Hematopoietic multipotent progenitor cell treated with erythropoietin and hydrocortisone succinate and interleukin-3 and kit ligand, for 17 days (in vitro differentiated cells): ENCODE measurements at regions not wholly inside any gene's neighbourhood (a gene's known extent, or its start where the extent isn't known, plus 50 kb on each side); places are given as distances from the start of the nearest gene placed in this dataset.

Experiments
- DNase-seq: peaks from one replicate; pipeline ENCODE4 v3.0.0-alpha.2; 2015; ENCODE audit warnings: low spot score

DNA sequence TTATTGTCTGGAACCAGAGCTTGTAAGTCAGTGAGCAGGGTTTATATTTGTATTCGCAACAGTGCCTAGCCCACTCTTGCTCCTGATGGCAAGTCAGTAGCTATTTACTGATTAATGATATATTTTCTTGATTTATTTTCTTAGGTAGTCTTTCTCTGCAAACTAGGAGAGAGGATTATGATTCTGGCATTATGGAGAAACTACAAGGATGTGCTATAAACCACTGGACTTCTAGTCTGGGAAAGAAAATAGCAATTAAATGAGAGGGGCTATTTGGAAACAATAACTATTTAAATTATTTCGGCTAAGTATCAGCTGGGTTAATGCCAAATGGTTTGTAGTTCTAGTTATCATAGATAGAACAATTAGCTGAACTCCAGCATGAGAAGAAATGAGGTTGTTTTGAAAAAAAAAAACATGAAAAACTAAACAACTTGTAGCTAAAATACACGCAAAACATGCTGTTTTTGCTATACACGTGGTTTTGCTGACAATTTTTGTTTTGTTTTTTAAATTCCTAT lies 304.9 kb upstream of the TCF21 start:
- no peak for DNase-seq

DNA sequence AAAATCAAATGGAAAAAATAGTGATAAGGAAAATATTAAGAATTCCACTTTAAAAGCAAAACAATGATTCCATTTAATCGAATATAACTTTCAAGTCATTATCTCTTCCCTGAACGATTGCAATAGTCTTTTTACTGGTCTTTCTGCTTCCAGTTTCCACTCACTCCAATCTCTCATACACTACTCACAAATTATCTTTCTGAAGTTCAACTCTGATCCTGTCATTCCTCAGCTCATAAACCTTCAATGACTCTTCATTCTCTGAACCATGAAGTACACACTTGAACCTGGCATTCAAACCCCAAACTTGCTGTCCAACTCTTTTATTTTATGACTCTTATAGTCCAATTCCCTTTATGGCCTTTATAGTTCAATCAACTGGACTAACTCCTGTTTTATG lies 304.1 kb upstream of the TCF21 start:
- no peak for DNase-seq

DNA sequence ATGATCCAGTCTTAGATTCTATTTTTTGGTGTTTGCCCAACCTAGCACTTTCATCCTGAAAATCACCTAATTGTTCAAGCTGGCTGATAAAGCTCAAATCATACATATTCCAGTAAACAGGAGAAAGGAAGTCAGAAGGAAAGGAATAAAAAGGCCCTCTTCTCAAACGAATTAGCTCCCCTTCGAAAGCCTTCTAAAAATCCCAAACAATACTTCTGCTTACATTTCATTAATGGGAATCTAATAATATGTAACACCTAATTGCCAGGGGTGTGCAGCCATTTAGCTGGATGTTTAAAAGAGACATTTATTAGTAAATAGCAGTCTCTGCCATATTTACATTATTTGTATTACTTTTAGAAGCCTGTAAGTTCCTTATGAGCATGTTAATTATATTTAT lies 302.9 kb upstream of the TCF21 start:
- DNase-seq: no peak

- no peak for DNase-seq
These were observed 301.3 kb upstream of the TCF21 start for GRCh38 chr6:133587546-133588160.

- no peak for DNase-seq
These were observed 298.7 kb upstream of the TCF21 start for GRCh38 chr6:133590196-133590595.

- DNase-seq: no peak
These were observed 298.1 kb upstream of the TCF21 start for GRCh38 chr6:133590814-133591213.

DNA sequence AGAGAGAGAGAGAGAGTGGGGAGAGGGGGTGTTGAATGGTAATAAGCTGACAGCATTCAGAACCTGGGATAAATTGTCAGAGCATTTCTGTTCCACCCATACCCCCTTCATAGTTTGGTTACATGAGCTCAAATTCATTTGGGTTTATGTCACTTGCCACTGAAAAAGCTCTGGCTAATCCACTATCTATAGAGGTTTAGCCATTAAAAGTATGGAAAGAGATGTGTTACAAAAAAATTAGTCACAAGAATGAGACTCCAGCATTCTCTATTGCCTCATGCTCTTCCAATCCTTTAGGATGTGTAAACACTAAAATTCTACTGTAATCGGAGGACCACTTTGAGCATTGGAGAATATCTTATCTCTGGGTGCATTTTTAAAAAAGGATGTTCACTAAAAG lies 297.6 kb upstream of the TCF21 start:
- DNase-seq: no peak

- DNase-seq: no peak
These were observed 294.2 kb upstream of the TCF21 start for GRCh38 chr6:133594652-133595110.

DNA sequence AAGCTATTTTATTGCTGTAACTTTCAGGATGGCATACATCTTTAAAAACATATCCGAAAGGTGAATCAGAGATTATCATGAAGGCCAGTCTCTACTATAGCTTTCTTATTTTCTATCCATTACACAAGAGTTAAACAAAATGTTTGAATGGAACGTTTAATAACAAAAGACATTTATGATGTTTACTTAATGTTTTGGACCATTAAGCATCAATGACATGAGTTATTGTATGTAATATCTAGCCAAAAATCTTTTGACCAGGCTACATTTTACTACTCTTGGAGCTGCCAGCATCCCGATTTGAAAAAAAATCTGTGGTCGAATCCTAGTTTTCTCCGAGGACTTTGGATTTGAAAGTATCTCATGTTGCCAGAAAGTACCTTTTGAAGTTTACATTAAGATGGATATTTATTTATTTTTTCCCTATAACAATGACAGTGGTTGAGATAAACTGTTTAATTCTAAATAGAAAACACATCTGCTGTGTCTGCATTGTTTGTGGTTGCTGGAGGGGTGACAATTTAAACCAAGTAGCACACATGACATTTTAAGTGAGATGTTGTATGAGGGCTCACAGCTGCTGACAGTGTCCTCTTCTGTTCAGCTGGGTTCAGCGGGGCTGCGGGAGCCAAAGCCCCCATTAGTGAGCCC lies 293.7 kb upstream of the TCF21 start:
- DNase-seq: no peak

- DNase-seq: no peak
These were observed 282.1 kb upstream of the TCF21 start for GRCh38 chr6:133606852-133607251.

DNA sequence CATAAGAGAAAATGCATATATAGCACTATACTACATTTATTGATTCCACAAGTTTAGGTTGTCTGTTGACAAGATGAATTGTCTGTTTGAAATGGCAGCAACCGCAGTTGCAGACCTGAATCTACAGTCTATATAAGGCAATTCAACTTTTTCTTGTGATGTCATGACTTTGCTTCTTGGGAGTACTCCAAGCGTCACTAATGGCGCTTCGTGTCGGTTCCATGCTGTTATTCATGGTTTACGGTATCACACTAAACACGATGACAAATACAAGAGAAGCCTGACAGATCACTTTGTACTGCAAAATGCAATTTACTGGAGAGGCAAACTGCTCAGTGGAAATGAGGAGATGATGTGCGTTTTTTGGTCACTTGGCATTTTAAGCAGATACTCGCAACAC lies 280.3 kb upstream of the TCF21 start:
- no peak for DNase-seq

- DNase-seq: no peak
These were observed 279.3 kb upstream of the TCF21 start for GRCh38 chr6:133609415-133610226.

- DNase-seq: no peak
These were observed 278.6 kb upstream of the TCF21 start for GRCh38 chr6:133610227-133610840.

DNA sequence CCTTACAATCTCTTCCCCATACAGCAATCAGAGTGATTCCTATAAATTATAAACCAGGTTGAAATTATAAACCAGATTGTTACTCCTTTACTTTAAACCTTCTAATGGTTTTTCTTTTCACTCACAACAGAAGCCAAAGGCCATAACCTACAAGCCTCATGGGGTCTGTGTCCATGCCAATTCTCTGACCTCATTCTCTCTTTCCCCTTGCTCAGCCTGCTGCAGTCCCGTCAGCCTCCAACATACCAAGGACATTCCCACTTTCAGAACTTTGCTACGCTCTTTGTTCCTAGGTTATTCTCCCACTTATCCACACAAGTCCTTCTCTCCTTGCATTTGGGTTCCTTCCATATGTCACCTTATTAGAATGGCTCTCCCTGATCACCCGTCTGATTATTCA lies 277.9 kb upstream of the TCF21 start:
- no peak for DNase-seq

- DNase-seq: no peak
These were observed 276.5 kb upstream of the TCF21 start for GRCh38 chr6:133612459-133612858.

- no peak for DNase-seq
These were observed 275.7 kb upstream of the TCF21 start for GRCh38 chr6:133613211-133613610.

- no peak for DNase-seq
These were observed 267.2 kb upstream of the TCF21 start for GRCh38 chr6:133621751-133622150.

DNA sequence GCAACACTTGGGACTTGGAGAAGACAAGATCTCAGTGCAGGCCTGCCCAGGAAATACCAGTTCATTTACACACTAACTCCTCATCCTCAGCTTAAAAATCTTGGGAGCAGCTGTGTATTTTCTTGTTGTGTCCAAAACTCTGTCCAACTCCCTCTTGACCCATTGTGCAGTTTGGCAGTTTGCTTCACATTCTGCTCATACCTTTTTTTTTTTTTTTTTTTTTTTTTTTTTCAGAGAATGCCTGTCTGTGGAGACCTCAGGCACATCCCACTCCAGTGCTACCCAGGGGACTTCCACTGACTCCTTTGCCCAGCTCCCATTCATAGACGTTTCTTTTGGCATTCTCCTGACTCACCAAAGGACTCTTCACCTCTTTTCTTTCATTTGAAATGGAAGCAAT lies 265.8 kb upstream of the TCF21 start:
- no peak for DNase-seq

DNA sequence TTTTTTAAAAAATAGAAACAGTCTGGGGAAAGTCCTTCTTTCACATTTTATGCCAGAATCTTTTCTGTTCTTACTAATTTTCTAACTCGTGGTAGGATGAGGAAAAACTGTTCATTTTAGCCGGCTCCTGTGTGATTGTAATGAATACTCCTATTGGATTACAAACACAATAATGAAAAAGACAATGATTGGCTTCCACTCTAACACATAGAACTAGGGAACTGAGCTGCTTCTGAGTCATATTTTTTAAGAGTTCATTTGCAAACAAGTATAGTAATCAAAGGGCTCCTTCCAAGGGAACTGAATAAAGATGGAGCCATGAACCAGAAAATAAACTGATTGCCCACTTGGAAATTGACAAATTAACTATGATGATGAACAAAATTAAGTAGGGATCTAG lies 265.3 kb upstream of the TCF21 start:
- DNase-seq: no peak

DNA sequence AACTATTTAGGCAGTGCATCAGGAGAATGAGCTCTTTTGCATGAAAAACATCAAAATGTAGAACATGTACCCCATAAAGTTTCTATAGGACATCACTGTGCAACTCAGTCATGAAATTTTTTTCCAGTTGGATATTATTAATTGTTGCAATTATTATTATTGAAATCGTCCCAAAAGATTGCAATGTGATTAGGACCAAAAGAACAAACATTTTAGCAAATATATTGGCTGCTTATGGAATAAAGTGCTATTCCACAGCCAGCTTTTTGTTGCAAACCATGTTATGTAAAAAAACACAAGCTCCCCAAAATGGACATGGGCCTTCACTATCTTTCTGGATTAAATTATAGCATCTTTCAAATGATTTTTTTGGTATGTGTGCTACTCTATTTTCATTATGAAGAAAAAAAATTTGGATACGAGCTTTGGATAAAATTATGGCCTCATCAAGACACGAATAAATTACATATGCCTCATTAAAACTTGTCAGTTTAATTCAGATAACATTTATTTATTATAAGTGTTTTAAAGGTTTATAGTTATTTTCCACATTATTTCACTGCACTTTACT lies 262.7 kb upstream of the TCF21 start:
- DNase-seq: no peak

DNA sequence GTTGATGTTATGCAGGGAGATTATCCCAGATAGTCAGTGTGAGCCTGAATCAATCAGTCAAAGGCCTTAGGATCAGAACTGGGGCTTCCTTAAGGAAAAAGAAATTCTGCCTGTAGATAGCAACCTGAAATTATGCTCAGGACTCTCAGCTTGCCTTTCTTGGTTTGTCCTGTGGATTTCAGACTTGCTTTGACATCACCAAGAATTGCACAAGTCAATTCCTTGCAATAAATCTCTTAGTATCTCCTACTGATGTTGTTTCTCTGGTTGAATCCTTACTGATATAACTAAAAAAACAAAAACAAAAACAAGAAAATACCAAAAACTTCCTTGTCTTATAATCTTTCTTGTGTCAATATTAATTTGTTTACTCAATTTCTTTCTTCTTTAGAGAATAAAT lies 258.9 kb upstream of the TCF21 start:
- no peak for DNase-seq

- no peak for DNase-seq
These were observed 258.3 kb upstream of the TCF21 start for GRCh38 chr6:133630651-133631050.
